ENCODE measurements at regions not wholly inside any gene's neighbourhood (a gene's known extent, or its start where the extent isn't known, plus 50 kb on each side); places are given as distances from the start of the nearest gene placed in this dataset.
"Not testable (repeated sequence)": the region's sequence is repeated elsewhere in the genome, so short reads cannot be mapped to it uniquely, and the experiment has no call there.

- H2AK5ac ChIP-seq (ENCODE audit: low read depth, low read length); H2AFZ ChIP-seq (replicated peaks; ENCODE audit: low read length, poor library complexity); H4K8ac ChIP-seq (ENCODE audit: low read depth in 2 of 2, low read length in 2 of 2); H4K91ac ChIP-seq (ENCODE audit: insufficient read depth, low read depth, low read length); dilution Hi-C loops (cut with HindIII; ENCODE audit: low sequenced_read_pairs, unreplicated experiment); H3K27ac ChIP-seq (ENCODE audit: insufficient read depth, low read length); H3K4me2 ChIP-seq (ENCODE audit: low read depth, low read length); H3K36me3 ChIP-seq (ENCODE audit: control insufficient read depth, insufficient read depth, low read length); H4K5ac ChIP-seq (ENCODE audit: low read depth, low read length); H2BK20ac ChIP-seq (ENCODE audit: low read depth, low read length); H3K9me1 ChIP-seq (ENCODE audit: insufficient read depth, low read length); H2AK9ac ChIP-seq (replicated peaks; ENCODE audit: low read depth, low read length, poor library complexity); H2BK5ac ChIP-seq (ENCODE audit: low read depth, low read length, poor library complexity, severe bottlenecking); DNase-seq; H4K20me1 ChIP-seq (ENCODE audit: insufficient read depth, low read length); H3K9ac ChIP-seq (ENCODE audit: low read depth, low read length); H3K9me3 ChIP-seq (ENCODE audit: control insufficient read depth, insufficient read depth, low read length); in situ Hi-C loops (cut with MboI; ENCODE audit: low sequenced_read_pairs); H3K4ac ChIP-seq (ENCODE audit: low read depth, low read length); H3K4me3 ChIP-seq (ENCODE audit: insufficient read depth, low read depth, low read length); H3K18ac ChIP-seq (ENCODE audit: low read depth, low read length); POLR2A ChIA-PET (ENCODE audit: unreplicated experiment); H3K14ac ChIP-seq (replicated peaks; ENCODE audit: low read depth, low read length); ATAC-seq (ENCODE audit: low read depth); H3K4me1 ChIP-seq (ENCODE audit: control insufficient read depth, insufficient read depth, low read length); BruUV-seq (replicated peaks); H3K56ac ChIP-seq (ENCODE audit: extremely low read depth, insufficient read depth, low read length); H2BK120ac ChIP-seq (ENCODE audit: low read depth, low read length); H3K23ac ChIP-seq (ENCODE audit: low read depth, low read length); H2BK15ac ChIP-seq (ENCODE audit: low read depth, low read length); H3K79me1 ChIP-seq (ENCODE audit: low read depth in 1 of 2, low read length in 2 of 2); intact Hi-C loops (cut with micrococcal nuclease); CTCF ChIA-PET; H3K27me3 ChIP-seq (ENCODE audit: control insufficient read depth, insufficient read depth, low read length): not testable (repeated sequence)
- no CpG with 5 or more reads among the region's 4 CpGs for WGBS, 2 experiments (ENCODE audit: extremely low coverage in 2 of 2, insufficient read length in 1 of 2)
Measured at GRCh38 chr7:119032136-119032535, 807.6 kb downstream of the ANKRD7 start.

Data from IMR-90 (cell line).